Neuron (in vitro differentiated cells): ENCODE measurements at regions not wholly inside any gene's neighbourhood (a gene's known extent, or its start where the extent isn't known, plus 50 kb on each side); places are given as distances from the start of the nearest gene placed in this dataset.

ENCODE experiments used
- H2AFZ ChIP-seq: one replicate; pipeline ENCODE4 v1.6.1; 2013; ENCODE audit warnings: low read depth, mild to moderate bottlenecking, inconsistent platforms, low read length, moderate library complexity
- H3K27me3 ChIP-seq: one replicate; pipeline ENCODE4 v1.6.1; 2013; ENCODE audit warnings: low read length; ENCODE audit not compliant: insufficient read depth
- H3K36me3 ChIP-seq: one replicate; pipeline ENCODE4 v1.6.1; 2013; ENCODE audit warnings: low read length; ENCODE audit not compliant: insufficient read depth
- H3K4me1 ChIP-seq: one replicate; pipeline ENCODE4 v1.6.1; 2013; ENCODE audit warnings: low read length; ENCODE audit not compliant: insufficient read depth
- H3K4me3 ChIP-seq: 2 replicates; pipeline ENCODE4 v1.5.1; 2013; ENCODE audit warnings: mild to moderate bottlenecking, low read length, moderate library complexity
- H3K9me3 ChIP-seq: one replicate; pipeline ENCODE4 v1.6.1; 2013; ENCODE audit warnings: low read length

DNA sequence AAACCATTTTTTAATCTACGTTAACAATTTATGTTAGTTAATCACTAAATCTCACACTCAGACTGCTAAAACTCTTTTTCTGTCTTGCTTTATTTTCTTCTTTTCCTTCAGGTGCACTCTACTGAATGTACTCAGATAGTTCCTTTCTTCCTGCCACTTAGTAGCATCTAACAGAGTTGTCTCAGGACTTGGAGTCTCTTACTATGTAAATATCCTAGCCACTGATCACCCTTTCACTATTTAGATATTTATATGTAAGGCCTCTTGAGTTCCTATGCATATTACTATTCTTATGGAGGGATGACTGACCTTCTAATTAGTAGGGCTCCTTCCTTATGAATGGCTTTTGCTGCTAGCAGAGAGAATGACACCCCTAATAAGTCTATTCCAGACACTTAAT is 586.3 kb downstream of the RERGL start:
- H3K27me3 ChIP-seq = no peaks in the 10 kb centered on the region
- H3K36me3 ChIP-seq = no peaks in the 10 kb centered on the region
- no peaks in the 10 kb centered on the region for H3K9me3 ChIP-seq
- no peak overlapping the region for H2AFZ ChIP-seq
- no peak overlapping the region for H3K4me3 ChIP-seq
- peaks cover 10% of the 10 kb centered on the region for H3K4me1 ChIP-seq

DNA sequence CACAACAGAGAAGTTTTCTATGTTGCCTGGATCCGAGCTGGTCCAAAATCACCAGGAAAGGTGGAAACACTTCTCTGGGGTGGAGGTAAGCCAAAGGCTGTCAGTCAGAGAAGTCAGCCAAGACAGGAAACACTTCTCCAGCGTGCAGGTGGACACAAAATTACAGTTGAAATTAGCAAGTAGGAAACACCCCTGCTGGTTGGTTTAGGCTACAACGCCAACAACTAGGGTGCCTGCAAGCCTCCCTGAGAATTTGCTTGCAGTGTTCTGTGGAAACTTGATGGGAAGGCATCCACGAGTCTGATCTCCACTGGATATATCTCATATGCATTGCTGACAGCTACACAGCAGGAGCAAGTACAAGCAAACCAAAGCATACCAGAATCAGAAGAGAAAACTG is 600.5 kb downstream of the RERGL start:
- no peak overlapping the region for H3K4me3 ChIP-seq
- H3K4me1 ChIP-seq = no peaks in the 10 kb centered on the region
- no peaks in the 10 kb centered on the region for H3K27me3 ChIP-seq
- H3K36me3 ChIP-seq = no peaks in the 10 kb centered on the region
- no peaks in the 10 kb centered on the region for H3K9me3 ChIP-seq
- no peak overlapping the region for H2AFZ ChIP-seq

GRCh38 chr12:17478908-17479673 is 610.9 kb downstream of the RERGL start:
- no peak overlapping the region for H2AFZ ChIP-seq
- no peaks in the 10 kb centered on the region for H3K9me3 ChIP-seq
- H3K27me3 ChIP-seq = no peaks in the 10 kb centered on the region
- H3K36me3 ChIP-seq = no peaks in the 10 kb centered on the region
- H3K4me3 ChIP-seq = no peak overlapping the region
- no peaks in the 10 kb centered on the region for H3K4me1 ChIP-seq

GRCh38 chr12:17470460-17470859 is 619.5 kb downstream of the RERGL start:
- no peak overlapping the region for H3K4me3 ChIP-seq
- H3K9me3 ChIP-seq = no peaks in the 10 kb centered on the region
- H3K36me3 ChIP-seq = no peaks in the 10 kb centered on the region
- no peak overlapping the region for H2AFZ ChIP-seq
- H3K27me3 ChIP-seq = no peaks in the 10 kb centered on the region
- H3K4me1 ChIP-seq = no peaks in the 10 kb centered on the region

- no peaks in the 10 kb centered on the region for H3K36me3 ChIP-seq
- H3K9me3 ChIP-seq = no peaks in the 10 kb centered on the region
- H2AFZ ChIP-seq = no peak overlapping the region
- no peak overlapping the region for H3K4me3 ChIP-seq
- H3K27me3 ChIP-seq = no peaks in the 10 kb centered on the region
- no peaks in the 10 kb centered on the region for H3K4me1 ChIP-seq
Measured at GRCh38 chr12:17459214-17459613, 630.8 kb downstream of the RERGL start.

DNA sequence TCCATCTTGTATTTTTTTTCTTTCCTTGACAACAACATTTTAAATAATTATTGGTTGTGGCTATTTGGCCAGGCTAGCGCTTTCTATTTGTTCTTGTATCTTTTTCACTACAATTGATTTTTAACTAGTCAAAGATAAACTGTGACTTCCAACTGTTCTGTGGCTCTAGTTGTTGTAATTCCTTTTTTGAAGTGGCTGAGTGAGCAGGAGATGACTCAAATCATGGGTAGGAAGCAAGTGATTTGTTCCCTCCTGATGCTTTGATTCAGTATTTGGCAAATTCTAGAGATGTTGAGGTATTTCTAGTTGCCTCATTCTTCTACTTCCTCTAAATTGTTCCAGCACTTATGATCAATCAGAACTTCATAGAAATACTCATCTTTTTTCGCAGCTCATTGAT is 633.5 kb downstream of the RERGL start:
- no peaks in the 10 kb centered on the region for H3K4me1 ChIP-seq
- H3K9me3 ChIP-seq = no peaks in the 10 kb centered on the region
- no peaks in the 10 kb centered on the region for H3K36me3 ChIP-seq
- no peaks in the 10 kb centered on the region for H3K27me3 ChIP-seq
- no peak overlapping the region for H2AFZ ChIP-seq
- H3K4me3 ChIP-seq = no peak overlapping the region

DNA sequence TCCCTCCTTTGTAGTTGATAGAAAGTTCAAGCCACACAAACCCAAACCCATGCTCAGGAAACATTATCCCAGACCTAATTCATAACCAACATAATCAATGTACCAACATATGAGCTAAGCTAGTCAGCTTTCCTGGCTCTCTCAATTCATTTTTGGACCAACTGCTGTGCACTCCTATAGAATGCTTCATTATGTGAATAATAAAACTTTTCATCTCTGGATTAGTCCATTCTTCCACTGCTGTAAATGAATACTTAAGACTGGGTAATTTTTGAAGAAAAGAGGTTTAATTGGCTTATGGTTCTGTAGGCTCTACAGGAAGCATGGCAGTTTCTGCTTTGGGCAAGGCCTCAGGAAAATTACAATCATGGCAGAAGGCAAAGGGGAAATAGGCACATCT is 651.9 kb downstream of the RERGL start:
- H3K36me3 ChIP-seq = no peaks in the 10 kb centered on the region
- H3K27me3 ChIP-seq = no peaks in the 10 kb centered on the region
- H3K9me3 ChIP-seq = no peaks in the 10 kb centered on the region
- no peaks in the 10 kb centered on the region for H3K4me1 ChIP-seq
- no peak overlapping the region for H3K4me3 ChIP-seq
- H2AFZ ChIP-seq = no peak overlapping the region

DNA sequence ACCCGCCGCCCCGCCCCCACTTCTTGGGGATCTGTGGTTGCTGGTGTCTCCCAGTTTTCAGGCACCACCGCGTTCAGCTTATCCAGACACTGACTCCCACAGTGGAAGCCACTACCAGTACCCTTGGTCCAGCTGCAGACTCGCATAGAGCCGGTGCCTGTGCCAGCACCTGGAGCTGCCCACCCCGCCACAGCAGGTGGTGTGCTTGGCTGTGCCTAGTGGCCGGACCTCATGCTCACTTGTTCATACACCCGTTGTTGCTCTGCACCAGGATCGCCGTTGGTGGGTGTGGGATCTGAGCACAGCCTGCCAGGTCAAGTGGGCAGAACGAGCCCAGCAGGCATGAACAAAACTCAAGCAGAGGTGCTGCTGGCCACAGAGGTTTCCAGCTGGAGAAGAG is 673.2 kb downstream of the RERGL start:
- Histone ChIP-seq H2AFZ (no peak overlapping the region), H3K27me3 (no peaks in the 10 kb centered on the region), H3K36me3 (no peaks in the 10 kb centered on the region), H3K9me3 (no peaks in the 10 kb centered on the region), H3K4me1 (no peaks in the 10 kb centered on the region), H3K4me3 (no peak overlapping the region)

GRCh38 chr12:17414596-17414995 is 675.4 kb downstream of the RERGL start:
- no peak overlapping the region for H3K4me3 ChIP-seq
- no peaks in the 10 kb centered on the region for H3K36me3 ChIP-seq
- H3K4me1 ChIP-seq = no peaks in the 10 kb centered on the region
- no peak overlapping the region for H2AFZ ChIP-seq
- no peaks in the 10 kb centered on the region for H3K27me3 ChIP-seq
- H3K9me3 ChIP-seq = no peaks in the 10 kb centered on the region

DNA sequence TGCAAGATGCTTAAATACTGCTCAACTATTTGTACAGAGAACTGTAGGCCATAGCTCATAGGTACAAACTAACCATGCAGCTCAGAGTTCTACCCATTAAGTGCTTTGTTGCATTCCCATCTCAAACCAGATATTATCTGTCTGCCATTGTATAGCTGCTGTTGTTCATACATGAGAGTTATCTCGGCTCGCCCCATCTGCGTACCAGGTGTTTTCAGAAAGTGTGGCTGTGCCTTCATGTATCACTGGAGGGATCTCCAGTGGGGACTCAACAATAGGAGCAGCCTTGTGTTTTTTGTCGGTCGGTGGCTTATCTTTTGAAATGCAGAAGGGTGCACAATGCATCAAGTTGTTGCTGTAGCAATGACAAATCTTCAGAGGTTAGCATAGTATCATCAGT is 678.3 kb downstream of the RERGL start:
- H3K4me1 ChIP-seq = no peaks in the 10 kb centered on the region
- H3K36me3 ChIP-seq = no peaks in the 10 kb centered on the region
- H3K4me3 ChIP-seq = no peak overlapping the region

GRCh38 chr12:17388679-17389078 is 701.3 kb downstream of the RERGL start:
- Histone ChIP-seq H3K36me3 (no peaks in the 10 kb centered on the region), H3K27me3 (no peaks in the 10 kb centered on the region), H3K9me3 (no peaks in the 10 kb centered on the region), H3K4me3 (no peak overlapping the region), H2AFZ (no peak overlapping the region), H3K4me1 (no peaks in the 10 kb centered on the region)

More for the DNA sequence above, 678.3 kb downstream of the RERGL start:
- Histone ChIP-seq H3K9me3 (no peaks in the 10 kb centered on the region), H2AFZ (no peak overlapping the region), H3K27me3 (no peaks in the 10 kb centered on the region)

GRCh38 chr12:17383321-17383720 is 706.7 kb downstream of the RERGL start:
- H3K36me3 ChIP-seq = no peaks in the 10 kb centered on the region
- H3K9me3 ChIP-seq = no peaks in the 10 kb centered on the region
- H2AFZ ChIP-seq = no peak overlapping the region
- no peaks in the 10 kb centered on the region for H3K4me1 ChIP-seq
- no peak overlapping the region for H3K4me3 ChIP-seq
- no peaks in the 10 kb centered on the region for H3K27me3 ChIP-seq

DNA sequence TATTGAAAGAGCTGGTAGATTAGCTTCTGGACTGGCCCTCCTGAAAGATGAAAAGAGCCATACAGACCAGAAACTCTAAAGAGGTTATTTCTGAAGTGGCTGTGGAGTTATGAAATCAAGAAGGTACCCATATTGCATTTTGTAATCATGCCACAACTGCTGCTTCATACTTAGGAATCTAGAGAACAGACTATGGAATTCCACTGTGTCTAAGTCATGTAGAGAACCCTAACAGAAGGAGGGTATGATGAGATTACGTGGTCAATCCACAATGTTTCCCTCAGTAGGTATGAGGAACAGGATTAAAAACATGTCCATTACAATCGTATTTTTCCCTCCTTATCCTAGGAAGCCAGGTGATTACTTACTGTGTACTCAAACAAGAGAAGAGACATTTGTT is 708.8 kb downstream of the RERGL start:
- no peak overlapping the region for H3K4me3 ChIP-seq
- no peaks in the 10 kb centered on the region for H3K27me3 ChIP-seq
- no peaks in the 10 kb centered on the region for H3K4me1 ChIP-seq
- H2AFZ ChIP-seq = no peak overlapping the region
- no peaks in the 10 kb centered on the region for H3K9me3 ChIP-seq
- no peaks in the 10 kb centered on the region for H3K36me3 ChIP-seq

DNA sequence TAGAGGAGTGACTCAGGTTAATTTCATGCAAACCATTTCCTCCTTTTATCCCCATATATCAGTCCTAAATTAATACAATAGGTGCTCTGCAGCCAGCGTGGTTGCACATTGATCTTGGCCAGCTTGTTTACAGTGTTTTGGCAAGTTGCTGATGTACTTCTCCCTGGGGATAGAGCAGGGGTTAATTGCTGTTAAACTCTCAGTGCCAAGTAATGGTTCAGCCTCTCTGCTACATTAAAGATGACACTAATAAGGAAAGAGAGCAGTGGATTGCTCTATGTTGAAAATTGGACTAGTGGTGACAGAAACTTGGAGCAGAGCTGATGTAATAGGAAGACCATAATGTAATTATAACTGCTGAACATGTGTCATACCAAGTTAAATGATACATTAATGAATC is 717.5 kb downstream of the RERGL start:
- no peak overlapping the region for H2AFZ ChIP-seq
- no peaks in the 10 kb centered on the region for H3K27me3 ChIP-seq
- no peaks in the 10 kb centered on the region for H3K9me3 ChIP-seq
- no peak overlapping the region for H3K4me3 ChIP-seq
- no peaks in the 10 kb centered on the region for H3K36me3 ChIP-seq
- H3K4me1 ChIP-seq = no peaks in the 10 kb centered on the region
